Right lobe of liver (tissue), 6 donors: ENCODE measurements at regions not wholly inside any gene's neighbourhood (a gene's known extent, or its start where the extent isn't known, plus 50 kb on each side); places are given as distances from the start of the nearest gene placed in this dataset.

Experiments used
- ATAC-seq, 4 donors: fragments of 200-7000 bp; cut with Tn5 transposase; one replicate each; pipeline ENCODE4 v1.9.1; 2020; ENCODE audit warnings: mild to moderate bottlenecking in 4 of 4, moderate library complexity in 4 of 4
- DNase-seq, 3 donors: peaks; one replicate each; pipeline ENCODE4 v3.0.0-alpha.2; 2020
- H3K27ac ChIP-seq, 3 donors: fragments of 200-600 bp; one replicate each; pipeline ENCODE4 v1.8.0; 2022
- H3K27me3 ChIP-seq, 2 donors: fragments of 200-600 bp; one replicate each; pipeline ENCODE4 v1.8.0; 2022
- H3K36me3 ChIP-seq, 4 donors: fragments of 200-600 bp; sonication (generic) in 1 of 4; one replicate each; pipeline versions ENCODE4 v1.5.1 to v1.8.0; 2017 to 2022; ENCODE audit warnings: control low read depth in 1 of 4
- H3K4me1 ChIP-seq, 4 donors: fragments of 200-600 bp; sonication (generic) in 1 of 4; one replicate each; pipeline versions ENCODE4 v1.5.1 to v1.8.0; 2017 to 2022; ENCODE audit warnings: control low read depth in 1 of 4
- H3K4me3 ChIP-seq, 3 donors: fragments of 200-600 bp; one replicate each; pipeline ENCODE4 v1.8.0; 2022
- H3K9me3 ChIP-seq, 4 donors: fragments of 200-600 bp; sonication (generic) in 1 of 4; one replicate each; pipeline versions ENCODE4 v1.5.1 to v1.8.0; 2017 to 2022; ENCODE audit warnings: control low read depth in 1 of 4
- CTCF ChIP-seq, 4 donors: fragments of 200-600 bp in 3 of 4; fragments of 450-650 bp in 1 of 4; IDR thresholded peaks; one replicate each; pipeline versions ENCODE4 v1.5.1 to v1.8.0; 2016 to 2022; ENCODE audit warnings: antibody characterized with exemption in 4 of 4, mild to moderate bottlenecking in 2 of 4
- POLR2A ChIP-seq: fragments of 450-650 bp; IDR thresholded peaks from one replicate; pipeline ENCODE4 v1.6.1; 2017; ENCODE audit warnings: antibody characterized with exemption, mild to moderate bottlenecking
- WGBS: methylation state at CpG from one replicate; pipeline ENCODE4 v1.1.6; 2018; ENCODE audit warnings: low coverage, low lambda C conversion rate; ENCODE audit not compliant: insufficient coverage; ENCODE audit errors: missing lambda C conversion rate; 5-methylcytosine and 5-hydroxymethylcytosine counted together
- intact Hi-C, 2 donors: fragments of 100-400 bp; cut with DNase I; formaldehyde crosslinking; loops; one replicate each; pipeline versions ENCODE4 v1.11.2 to v1.14.1; 2022
- donor health status: DM: no; HTN: yes; CAD: no.
- donor health status: DM: no; HTN: no; CAD: no.
- donor health status: DM: no; HTN: no; CAD: no.
- donor health status: DM: no; HTN: yes; CAD: no.
- donor health status: DM: no; HTN: yes; CAD: no.

DNA sequence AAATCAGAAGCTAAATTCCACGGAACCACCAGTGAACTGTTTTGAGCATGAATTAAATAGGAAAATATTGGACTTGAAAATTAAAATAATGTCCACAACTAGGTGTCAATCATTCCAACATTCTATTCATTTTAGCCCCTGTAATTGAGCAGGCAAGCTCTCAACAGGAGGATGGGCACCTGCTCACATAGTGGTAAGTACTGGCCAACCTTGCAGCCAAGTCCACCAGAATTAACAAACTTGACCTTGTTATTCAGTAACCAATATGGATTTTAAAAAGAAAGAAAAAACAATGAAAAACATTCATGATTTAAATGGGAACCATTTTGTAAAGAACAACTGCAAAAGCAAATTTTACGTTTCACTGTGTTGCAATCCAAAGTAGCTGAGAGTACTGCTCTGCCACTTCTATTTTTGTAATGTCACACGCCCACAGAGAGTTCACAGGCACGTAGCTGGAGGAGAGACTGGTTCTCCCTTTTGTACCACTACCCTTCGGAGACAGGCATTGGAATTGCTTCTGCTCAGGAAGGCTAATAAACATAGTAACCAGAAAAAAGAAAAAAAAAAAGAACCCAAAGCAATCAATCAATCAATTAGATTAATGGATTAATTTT lies 75.2 kb upstream of the F13A1 start:
- Histone ChIP-seq H3K4me1 (peaks cover 0 to 17% (median 3%) of the 10 kb centered on the region in 4 donors), H3K36me3 (no peaks in the 10 kb centered on the region), H3K9me3 (no peaks in the 10 kb centered on the region), H3K4me3 (no peak overlapping the region), H3K27me3 (no peaks in the 10 kb centered on the region), H3K27ac (peak overlapping the region in 2 of 3 donors; percentile 14 to 27)
- DNase-seq (no peak), ATAC-seq (peak; percentile 86 to 88 (median 87))
- TF ChIP-seq CTCF (IDR thresholded peaks at IDR 0.05) (no peak), POLR2A (no peak)
- intact Hi-C loops: no loop called here
- WGBS: 29% methylated on average over 5 of the region's 5 CpGs

- 87% methylated on average over 4 of the region's 5 CpGs for WGBS
- H3K27ac ChIP-seq: no peak overlapping the region
- DNase-seq: no peak
- H3K4me3 ChIP-seq: no peak overlapping the region
- no peaks in the 10 kb centered on the region for H3K36me3 ChIP-seq
- intact Hi-C loops: no loop called here
- H3K9me3 ChIP-seq: no peaks in the 10 kb centered on the region
- peaks cover 0 to 17% (median 3%) of the 10 kb centered on the region in 4 donors for H3K4me1 ChIP-seq
- TF ChIP-seq CTCF (IDR thresholded peaks at IDR 0.05): no peak
- no peak for TF ChIP-seq POLR2A
- H3K27me3 ChIP-seq: no peaks in the 10 kb centered on the region
- ATAC-seq: no peak
Observed at GRCh38 chr6:6397842-6398241, 77.4 kb upstream of the F13A1 start.

- 29% methylated on average over 1 of the region's 2 CpGs for WGBS
- Histone ChIP-seq H3K4me3 (no peak overlapping the region), H3K27ac (no peak overlapping the region), H3K4me1 (peaks cover 0 to 17% (median 3%) of the 10 kb centered on the region in 4 donors), H3K36me3 (no peaks in the 10 kb centered on the region), H3K27me3 (no peaks in the 10 kb centered on the region), H3K9me3 (no peaks in the 10 kb centered on the region)
- ATAC-seq: peak in 2 of 4 donors; percentile 45 to 72
- no peak for DNase-seq
- TF ChIP-seq POLR2A (no peak), CTCF (IDR thresholded peaks at IDR 0.05) (no peak)
- intact Hi-C loops: no loop called here
Observed at GRCh38 chr6:6399568-6399967, 79.1 kb upstream of the F13A1 start.

GRCh38 chr6:6401401-6401800 lies 80.9 kb upstream of the F13A1 start:
- no peak overlapping the region for H3K4me3 ChIP-seq
- intact Hi-C loops: no loop called here
- WGBS: 100% methylated on average over 1 of the region's 1 CpG
- ATAC-seq (no peak), DNase-seq (no peak)
- no peaks in the 10 kb centered on the region for H3K9me3 ChIP-seq
- H3K27me3 ChIP-seq: no peaks in the 10 kb centered on the region
- no peaks in the 10 kb centered on the region for H3K36me3 ChIP-seq
- H3K4me1 ChIP-seq: peaks cover 0 to 23% (median 0%) of the 10 kb centered on the region in 4 donors
- H3K27ac ChIP-seq: no peak overlapping the region
- TF ChIP-seq CTCF (IDR thresholded peaks at IDR 0.05) (no peak), POLR2A (no peak)
